ENCODE measurements at regions not wholly inside any gene's neighbourhood (a gene's known extent, or its start where the extent isn't known, plus 50 kb on each side); places are given as distances from the start of the nearest gene placed in this dataset.

GRCh38 chr20:22703843-22704242, 119.5 kb upstream of the FOXA2 start:
- H3K79me1 ChIP-seq (replicated peaks; ENCODE audit: low read length, poor library complexity, severe bottlenecking): no peaks in the 10 kb centered on the region
- H3K18ac ChIP-seq (ENCODE audit: low read depth in 1 of 2, low read length in 2 of 2): no peak overlapping the region
- H3K4ac ChIP-seq (ENCODE audit: low read depth in 1 of 2, low read length in 2 of 2): no peak overlapping the region
- H2BK15ac ChIP-seq (ENCODE audit: low read depth, poor library complexity, severe bottlenecking): no peak overlapping the region
- H2AK5ac ChIP-seq (ENCODE audit: low read length, severe bottlenecking): no peak overlapping the region
- no peak for DNase-seq
- no peak overlapping the region for H4K8ac ChIP-seq (ENCODE audit: low read length)
- H3K4me1 ChIP-seq (ENCODE audit: control insufficient read depth, insufficient read depth, low read depth, low read length): peaks cover 4% of the 10 kb centered on the region
- H3K23ac ChIP-seq (ENCODE audit: low read length in 2 of 2): no peak overlapping the region
- H3K27me3 ChIP-seq (ENCODE audit: control insufficient read depth in 1 of 2, insufficient read depth in 1 of 2, low read length in 2 of 2): no peaks in the 10 kb centered on the region
- no peak overlapping the region for H2BK5ac ChIP-seq (ENCODE audit: low read depth, low read length, poor library complexity, severe bottlenecking)
- no peak overlapping the region for H2AFZ ChIP-seq (ENCODE audit: low read depth, low read length)
- H2BK12ac ChIP-seq (ENCODE audit: low read length in 2 of 2): no peak overlapping the region
- H4K91ac ChIP-seq (ENCODE audit: low read length): no peak overlapping the region
- H3K9me3 ChIP-seq (ENCODE audit: control insufficient read depth, low read length): peaks cover 14% of the 10 kb centered on the region
- no peak overlapping the region for H2BK120ac ChIP-seq (ENCODE audit: low read depth, low read length)
- H3K14ac ChIP-seq (ENCODE audit: low read length in 2 of 2): no peak overlapping the region
- H3K4me3 ChIP-seq (ENCODE audit: insufficient read depth in 1 of 2, low read depth in 1 of 2, low read length in 2 of 2): no peak overlapping the region
- no peaks in the 10 kb centered on the region for H3K36me3 ChIP-seq (ENCODE audit: control insufficient read depth in 1 of 2, insufficient read depth in 2 of 2, low read depth in 1 of 2, low read length in 2 of 2)
- H3K4me2 ChIP-seq (ENCODE audit: low read length, poor library complexity, severe bottlenecking): no peak overlapping the region
- H3K9ac ChIP-seq (ENCODE audit: low read length): no peak overlapping the region
- H3K27ac ChIP-seq (ENCODE audit: low read length, poor library complexity, severe bottlenecking): no peak overlapping the region

DNA sequence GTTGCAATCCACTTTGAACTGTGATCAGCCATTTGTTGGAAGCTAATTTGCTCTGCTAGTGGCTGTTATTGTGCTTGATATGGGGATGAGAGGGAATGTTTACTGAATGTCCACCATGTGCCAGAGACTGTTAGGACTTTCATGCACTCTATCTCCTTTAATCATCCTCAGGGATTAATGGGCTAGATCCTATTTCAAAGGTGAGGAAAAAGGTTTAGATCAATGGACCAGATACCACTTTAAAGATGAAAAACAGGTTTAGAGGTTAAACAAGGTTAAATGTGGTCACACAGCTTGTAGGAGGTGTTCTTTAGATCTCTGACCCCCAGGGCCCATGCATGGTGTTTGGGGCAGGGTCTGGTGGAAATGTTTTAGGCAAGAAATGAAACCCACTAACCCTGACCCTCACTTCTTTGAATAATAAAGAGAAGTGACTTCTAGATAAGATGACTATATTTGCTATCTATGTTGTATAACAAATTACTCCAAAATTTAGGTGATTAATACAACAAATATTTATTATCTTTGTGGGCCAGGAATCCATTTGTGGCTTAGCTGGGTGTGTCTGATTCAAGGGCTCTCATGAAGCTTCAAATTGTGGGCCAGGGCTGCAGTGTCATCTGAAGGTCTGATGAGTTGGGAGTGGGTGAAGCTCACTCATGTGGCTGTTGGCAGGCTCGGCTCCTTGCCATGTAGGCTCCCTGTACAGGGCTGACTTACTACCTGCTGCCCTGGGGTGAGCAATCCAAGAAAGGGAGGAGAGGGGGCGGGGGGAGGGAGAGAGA, 127.8 kb upstream of the FOXA2 start:
- no peaks in the 10 kb centered on the region for H3K36me3 ChIP-seq (ENCODE audit: control insufficient read depth in 1 of 2, insufficient read depth in 2 of 2, low read depth in 1 of 2, low read length in 2 of 2)
- no peak overlapping the region for H3K4me3 ChIP-seq (ENCODE audit: insufficient read depth in 1 of 2, low read depth in 1 of 2, low read length in 2 of 2)

GRCh38 chr20:22716821-22717351, 132.5 kb upstream of the FOXA2 start:
- 43% methylated on average over 5 of the region's 5 CpGs for WGBS

More for the DNA sequence above, 127.8 kb upstream of the FOXA2 start:
- Histone ChIP-seq H4K8ac (ENCODE audit: low read length) (no peak overlapping the region), H2BK12ac (ENCODE audit: low read length in 2 of 2) (no peak overlapping the region), H3K18ac (ENCODE audit: low read depth in 1 of 2, low read length in 2 of 2) (no peak overlapping the region), H3K9me3 (ENCODE audit: control insufficient read depth, low read length) (peaks cover 6% of the 10 kb centered on the region), H2BK5ac (ENCODE audit: low read depth, low read length, poor library complexity, severe bottlenecking) (no peak overlapping the region), H2AFZ (ENCODE audit: low read depth, low read length) (no peak overlapping the region), H3K4ac (ENCODE audit: low read depth in 1 of 2, low read length in 2 of 2) (no peak overlapping the region), H3K4me2 (ENCODE audit: low read length, poor library complexity, severe bottlenecking) (no peak overlapping the region), H2AK5ac (ENCODE audit: low read length, severe bottlenecking) (no peak overlapping the region), H3K79me1 (replicated peaks; ENCODE audit: low read length, poor library complexity, severe bottlenecking) (no peaks in the 10 kb centered on the region), H3K9ac (ENCODE audit: low read length) (no peak overlapping the region), H3K27ac (ENCODE audit: low read length, poor library complexity, severe bottlenecking) (no peak overlapping the region), H3K14ac (ENCODE audit: low read length in 2 of 2) (no peak overlapping the region), H2BK120ac (ENCODE audit: low read depth, low read length) (no peak overlapping the region), H3K4me1 (ENCODE audit: control insufficient read depth, insufficient read depth, low read depth, low read length) (peaks cover 1% of the 10 kb centered on the region), H3K27me3 (ENCODE audit: control insufficient read depth in 1 of 2, insufficient read depth in 1 of 2, low read length in 2 of 2) (no peaks in the 10 kb centered on the region), H2BK15ac (ENCODE audit: low read depth, poor library complexity, severe bottlenecking) (peak overlapping the region; percentile 52), H3K23ac (ENCODE audit: low read length in 2 of 2) (no peak overlapping the region), H4K91ac (ENCODE audit: low read length) (no peak overlapping the region)
- DNase-seq: no peak
- WGBS: 77% methylated on average over 2 of the region's 2 CpGs

GRCh38 chr20:22717466-22717865, 133.1 kb upstream of the FOXA2 start:
- no peak overlapping the region for H2BK120ac ChIP-seq (ENCODE audit: low read depth, low read length)
- H3K18ac ChIP-seq (ENCODE audit: low read depth in 1 of 2, low read length in 2 of 2): no peak overlapping the region
- no peak overlapping the region for H3K27ac ChIP-seq (ENCODE audit: low read length, poor library complexity, severe bottlenecking)
- no peak overlapping the region for H3K4me2 ChIP-seq (ENCODE audit: low read length, poor library complexity, severe bottlenecking)
- H3K14ac ChIP-seq (ENCODE audit: low read length in 2 of 2): no peak overlapping the region
- H4K8ac ChIP-seq (ENCODE audit: low read length): no peak overlapping the region
- peak; percentile 56 for DNase-seq
- H2BK12ac ChIP-seq (ENCODE audit: low read length in 2 of 2): no peak overlapping the region
- H3K36me3 ChIP-seq (ENCODE audit: control insufficient read depth in 1 of 2, insufficient read depth in 2 of 2, low read depth in 1 of 2, low read length in 2 of 2): no peaks in the 10 kb centered on the region
- H3K9me3 ChIP-seq (ENCODE audit: control insufficient read depth, low read length): peaks cover 6% of the 10 kb centered on the region
- no peak overlapping the region for H2BK15ac ChIP-seq (ENCODE audit: low read depth, poor library complexity, severe bottlenecking)
- no peak overlapping the region for H3K23ac ChIP-seq (ENCODE audit: low read length in 2 of 2)
- H3K27me3 ChIP-seq (ENCODE audit: control insufficient read depth in 1 of 2, insufficient read depth in 1 of 2, low read length in 2 of 2): peaks cover 0 to 6% of the 10 kb centered on the region in 2 experiments
- H2AK5ac ChIP-seq (ENCODE audit: low read length, severe bottlenecking): no peak overlapping the region
- H3K4ac ChIP-seq (ENCODE audit: low read depth in 1 of 2, low read length in 2 of 2): no peak overlapping the region
- no peak overlapping the region for H2AFZ ChIP-seq (ENCODE audit: low read depth, low read length)
- no peak overlapping the region for H3K4me3 ChIP-seq (ENCODE audit: insufficient read depth in 1 of 2, low read depth in 1 of 2, low read length in 2 of 2)
- no peak overlapping the region for H3K9ac ChIP-seq (ENCODE audit: low read length)
- no peak overlapping the region for H2BK5ac ChIP-seq (ENCODE audit: low read depth, low read length, poor library complexity, severe bottlenecking)
- H3K79me1 ChIP-seq (replicated peaks; ENCODE audit: low read length, poor library complexity, severe bottlenecking): no peaks in the 10 kb centered on the region
- H4K91ac ChIP-seq (ENCODE audit: low read length): no peak overlapping the region
- WGBS: 37% methylated on average over 3 of the region's 4 CpGs
- peaks cover 4% of the 10 kb centered on the region for H3K4me1 ChIP-seq (ENCODE audit: control insufficient read depth, insufficient read depth, low read depth, low read length)

More at GRCh38 chr20:22716821-22717351, 132.5 kb upstream of the FOXA2 start:
- H3K18ac ChIP-seq (ENCODE audit: low read depth in 1 of 2, low read length in 2 of 2): no peak overlapping the region
- H3K79me1 ChIP-seq (replicated peaks; ENCODE audit: low read length, poor library complexity, severe bottlenecking): no peaks in the 10 kb centered on the region
- H2BK120ac ChIP-seq (ENCODE audit: low read depth, low read length): no peak overlapping the region
- H2AFZ ChIP-seq (ENCODE audit: low read depth, low read length): no peak overlapping the region
- no peaks in the 10 kb centered on the region for H3K36me3 ChIP-seq (ENCODE audit: control insufficient read depth in 1 of 2, insufficient read depth in 2 of 2, low read depth in 1 of 2, low read length in 2 of 2)
- no peak overlapping the region for H2BK12ac ChIP-seq (ENCODE audit: low read length in 2 of 2)
- H3K4me2 ChIP-seq (ENCODE audit: low read length, poor library complexity, severe bottlenecking): no peak overlapping the region
- H3K4ac ChIP-seq (ENCODE audit: low read depth in 1 of 2, low read length in 2 of 2): no peak overlapping the region
- H3K23ac ChIP-seq (ENCODE audit: low read length in 2 of 2): no peak overlapping the region
- H3K4me3 ChIP-seq (ENCODE audit: insufficient read depth in 1 of 2, low read depth in 1 of 2, low read length in 2 of 2): no peak overlapping the region
- no peak overlapping the region for H3K9ac ChIP-seq (ENCODE audit: low read length)
- H2BK15ac ChIP-seq (ENCODE audit: low read depth, poor library complexity, severe bottlenecking): no peak overlapping the region
- H2BK5ac ChIP-seq (ENCODE audit: low read depth, low read length, poor library complexity, severe bottlenecking): no peak overlapping the region
- H3K9me3 ChIP-seq (ENCODE audit: control insufficient read depth, low read length): peaks cover 6% of the 10 kb centered on the region
- peaks cover 0 to 4% of the 10 kb centered on the region in 2 experiments for H3K27me3 ChIP-seq (ENCODE audit: control insufficient read depth in 1 of 2, insufficient read depth in 1 of 2, low read length in 2 of 2)
- H3K4me1 ChIP-seq (ENCODE audit: control insufficient read depth, insufficient read depth, low read depth, low read length): peaks cover 4% of the 10 kb centered on the region
- DNase-seq: peak; percentile 47
- no peak overlapping the region for H2AK5ac ChIP-seq (ENCODE audit: low read length, severe bottlenecking)
- no peak overlapping the region for H4K8ac ChIP-seq (ENCODE audit: low read length)
- H4K91ac ChIP-seq (ENCODE audit: low read length): no peak overlapping the region
- H3K14ac ChIP-seq (ENCODE audit: low read length in 2 of 2): no peak overlapping the region
- H3K27ac ChIP-seq (ENCODE audit: low read length, poor library complexity, severe bottlenecking): no peak overlapping the region

Measured in mesenchymal stem cell (in vitro differentiated cells and primary cell).